ENCODE measurements at regions not wholly inside any gene's neighbourhood (a gene's known extent, or its start where the extent isn't known, plus 50 kb on each side); places are given as distances from the start of the nearest gene placed in this dataset.
"Not testable (repeated sequence)": the region's sequence is repeated elsewhere in the genome, so short reads cannot be mapped to it uniquely, and the experiment has no call there.

GRCh38 chr6:125453516-125453915 is 151.7 kb upstream of the HDDC2 start:
- H3K27me3 ChIP-seq (ENCODE audit: control insufficient read depth, insufficient read depth, low read length): no peaks in the 10 kb centered on the region
- no peak for DNase-seq (ENCODE audit: low read depth)
- POLR2A ChIA-PET: no interaction called here
- no peaks in the 10 kb centered on the region for H3K36me3 ChIP-seq (ENCODE audit: control insufficient read depth, insufficient read depth, low read length)
- no peak for TF ChIP-seq CTCF (IDR thresholded peaks at IDR 0.05; ENCODE audit: insufficient read depth, low read depth, low read length)
- H3K4me3 ChIP-seq (ENCODE audit: low read depth, low read length): no peak overlapping the region
- CTCF ChIA-PET: no interaction called here

DNA sequence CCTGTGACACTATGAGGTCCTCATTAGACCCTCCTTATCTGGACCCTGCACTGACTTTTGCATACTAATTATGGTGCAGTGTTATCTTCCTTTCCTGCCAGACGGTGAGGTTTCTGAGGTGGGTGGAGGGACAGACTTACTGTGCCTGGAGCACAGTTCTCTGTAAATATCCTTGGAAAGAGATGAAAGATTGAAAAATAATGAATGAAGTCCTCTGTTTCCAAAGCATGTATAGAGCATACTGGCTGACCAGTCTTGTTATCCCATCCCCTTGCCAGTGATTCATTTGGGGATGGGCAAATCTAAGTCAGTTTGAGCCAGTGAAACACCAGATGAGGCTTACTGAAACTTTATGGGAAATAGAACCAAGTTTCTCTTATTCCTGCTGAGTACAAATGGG is 152.6 kb upstream of the HDDC2 start:
- no peak for TF ChIP-seq CTCF (IDR thresholded peaks at IDR 0.05; ENCODE audit: insufficient read depth, low read depth, low read length)
- Histone ChIP-seq H3K36me3 (ENCODE audit: control insufficient read depth, insufficient read depth, low read length) (no peaks in the 10 kb centered on the region), H3K27me3 (ENCODE audit: control insufficient read depth, insufficient read depth, low read length) (no peaks in the 10 kb centered on the region), H3K4me3 (ENCODE audit: low read depth, low read length) (no peak overlapping the region)
- no peak for DNase-seq (ENCODE audit: low read depth)
- POLR2A ChIA-PET: no interaction called here
- CTCF ChIA-PET: interaction anchor here (0.6 kb wide), 1 partner anchor 1209 kb away, joined by 3 read pairs; no protein-coding TSS in a partner anchor

DNA sequence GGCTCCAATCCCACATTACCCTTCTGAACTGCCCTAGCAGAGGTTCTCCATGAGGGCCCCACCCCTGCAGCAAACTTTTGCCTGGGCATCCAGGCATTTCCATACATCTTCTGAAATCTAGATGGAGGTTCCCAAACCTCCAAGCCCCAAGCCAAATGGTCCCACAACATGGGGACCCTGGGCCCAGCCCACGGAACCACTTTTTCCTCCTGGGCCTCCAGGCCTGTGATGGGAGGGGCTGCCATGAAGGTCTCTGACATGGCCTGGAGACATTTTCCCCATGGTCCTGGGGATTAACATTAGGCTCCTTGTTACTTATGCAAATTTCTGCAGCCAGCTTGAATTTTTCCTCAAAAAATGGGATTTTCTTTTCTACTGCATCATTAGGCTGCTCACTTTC is 156.7 kb upstream of the HDDC2 start:
- H3K27me3 ChIP-seq (ENCODE audit: control insufficient read depth, insufficient read depth, low read length); H3K4me3 ChIP-seq (ENCODE audit: low read depth, low read length); POLR2A ChIA-PET; DNase-seq (ENCODE audit: low read depth); H3K36me3 ChIP-seq (ENCODE audit: control insufficient read depth, insufficient read depth, low read length); CTCF ChIA-PET: not testable (repeated sequence)

GRCh38 chr6:125465332-125465731 is 163.6 kb upstream of the HDDC2 start:
- POLR2A ChIA-PET; H3K27me3 ChIP-seq (ENCODE audit: control insufficient read depth, insufficient read depth, low read length); DNase-seq (ENCODE audit: low read depth); CTCF ChIA-PET; H3K36me3 ChIP-seq (ENCODE audit: control insufficient read depth, insufficient read depth, low read length); H3K4me3 ChIP-seq (ENCODE audit: low read depth, low read length): not testable (repeated sequence)

DNA sequence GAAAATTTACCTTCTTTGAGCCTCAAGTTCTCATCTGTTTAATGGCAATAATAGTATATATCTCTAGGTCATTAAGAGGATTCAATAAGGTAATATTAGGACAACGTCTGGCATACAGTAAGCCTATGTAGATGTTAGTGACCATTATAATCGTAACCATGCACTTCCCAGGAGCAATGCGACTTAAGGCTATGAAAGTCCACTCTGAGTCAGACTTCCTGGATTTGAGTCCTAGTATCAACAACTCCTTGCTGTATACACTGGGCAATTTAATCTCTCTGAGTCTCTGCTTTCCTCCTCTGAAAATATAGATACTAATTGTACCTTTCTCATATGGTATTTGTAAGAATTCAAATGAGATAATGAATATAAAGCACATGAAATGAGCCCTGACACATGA is 168.1 kb upstream of the HDDC2 start:
- no peaks in the 10 kb centered on the region for H3K36me3 ChIP-seq (ENCODE audit: control insufficient read depth, insufficient read depth, low read length)
- H3K27me3 ChIP-seq (ENCODE audit: control insufficient read depth, insufficient read depth, low read length): no peaks in the 10 kb centered on the region; the same call in 1 of the 2 replicates
- ChIA-PET POLR2A (no interaction called here), CTCF (no interaction called here)
- H3K4me3 ChIP-seq (ENCODE audit: low read depth, low read length): no peak overlapping the region
- DNase-seq (ENCODE audit: low read depth): no peak
- TF ChIP-seq CTCF (IDR thresholded peaks at IDR 0.05; ENCODE audit: insufficient read depth, low read depth, low read length): no peak

DNA sequence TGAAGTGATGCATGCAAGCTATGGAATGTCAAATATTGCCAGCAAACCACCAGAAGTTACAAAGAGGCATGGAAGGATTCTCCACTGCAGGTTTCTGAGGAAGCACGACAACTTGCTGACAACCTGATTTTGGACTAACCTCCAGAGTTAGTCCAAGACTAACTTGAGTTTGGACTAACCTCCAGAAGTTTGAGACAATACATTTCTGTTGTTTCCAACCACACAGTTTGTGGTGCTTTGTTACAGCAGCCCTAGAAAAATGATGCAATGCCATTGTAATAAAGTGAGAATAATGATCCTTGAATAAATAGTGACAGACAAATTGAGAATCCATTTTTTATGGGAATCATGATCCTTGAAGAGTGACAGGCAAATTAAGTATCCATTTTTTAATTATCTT is 169.9 kb upstream of the HDDC2 start:
- DNase-seq (ENCODE audit: low read depth): no peak
- Histone ChIP-seq H3K4me3 (ENCODE audit: low read depth, low read length) (no peak overlapping the region), H3K36me3 (ENCODE audit: control insufficient read depth, insufficient read depth, low read length) (no peaks in the 10 kb centered on the region), H3K27me3 (ENCODE audit: control insufficient read depth, insufficient read depth, low read length) (no peaks in the 10 kb centered on the region; the same call in 1 of the 2 replicates)
- no peak for TF ChIP-seq CTCF (IDR thresholded peaks at IDR 0.05; ENCODE audit: insufficient read depth, low read depth, low read length)
- ChIA-PET CTCF (no interaction called here), POLR2A (no interaction called here)
